ENCODE measurements at regions not wholly inside any gene's neighbourhood (a gene's known extent, or its start where the extent isn't known, plus 50 kb on each side); places are given as distances from the start of the nearest gene placed in this dataset.

GRCh38 chr11:104736502-104736901 is 161.8 kb downstream of the CASP12 start:
- DNase-seq (ENCODE audit: low read depth): no peak
- H3K4me3 ChIP-seq (ENCODE audit: low read depth, low read length): no peak overlapping the region
- no peak for TF ChIP-seq MAX (IDR thresholded peaks at IDR 0.05; ENCODE audit: low read depth, low read length)
- no peak for TF ChIP-seq MYC (IDR thresholded peaks at IDR 0.05; ENCODE audit: low read depth, low read length)
- no peak for TF ChIP-seq POLR2A (IDR thresholded peaks at IDR 0.05; ENCODE audit: extremely low read depth, insufficient read length)
- TF ChIP-seq CTCF (IDR thresholded peaks at IDR 0.05; ENCODE audit: low read depth, low read length): no peak

DNA sequence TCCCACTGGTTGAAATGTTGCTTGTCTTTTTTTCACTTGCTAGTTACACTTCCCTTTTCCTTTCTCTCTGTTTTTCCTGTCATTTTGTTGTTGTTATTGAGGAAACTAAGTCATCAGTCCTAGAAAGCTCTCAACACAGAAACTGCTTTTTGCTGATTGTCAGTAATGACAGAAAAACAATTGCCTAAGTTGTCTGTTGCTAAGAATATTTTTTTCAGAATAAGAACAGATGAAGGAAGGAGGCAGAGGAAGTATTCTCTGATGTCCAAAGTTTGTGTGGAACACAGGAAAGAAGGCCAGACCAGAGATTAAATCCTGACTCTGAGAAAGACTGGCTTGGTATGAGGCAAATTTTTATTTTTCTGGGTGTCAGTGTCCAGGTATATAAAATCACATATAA is 163.3 kb downstream of the CASP12 start:
- H3K4me3 ChIP-seq (ENCODE audit: low read depth, low read length): no peak overlapping the region
- no peak for DNase-seq (ENCODE audit: low read depth)
- TF ChIP-seq POLR2A (IDR thresholded peaks at IDR 0.05; ENCODE audit: extremely low read depth, insufficient read length): no peak
- TF ChIP-seq MYC (IDR thresholded peaks at IDR 0.05; ENCODE audit: low read depth, low read length): no peak
- no peak for TF ChIP-seq MAX (IDR thresholded peaks at IDR 0.05; ENCODE audit: low read depth, low read length)
- TF ChIP-seq CTCF (IDR thresholded peaks at IDR 0.05; ENCODE audit: low read depth, low read length): no peak

DNA sequence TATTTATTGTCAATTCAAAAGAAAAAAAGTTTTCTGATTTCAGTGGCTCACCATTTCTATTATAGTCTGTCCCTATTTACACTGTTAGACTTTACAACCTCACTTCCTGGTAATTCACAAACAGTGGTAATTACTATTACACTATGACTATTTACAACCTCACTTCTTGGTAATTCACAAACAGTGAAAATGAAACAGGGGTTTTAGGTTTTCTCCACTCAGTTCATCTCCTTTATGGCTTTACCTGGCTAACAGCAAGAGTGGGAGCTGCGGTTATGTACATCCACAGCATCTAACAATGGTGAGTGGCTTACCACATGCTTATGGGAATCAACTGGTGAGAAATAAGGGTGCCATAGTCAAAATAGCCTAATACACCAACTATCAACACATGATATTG is 166.4 kb downstream of the CASP12 start:
- H3K4me3 ChIP-seq (ENCODE audit: low read depth, low read length): no peak overlapping the region
- DNase-seq (ENCODE audit: low read depth): no peak
- TF ChIP-seq CTCF (IDR thresholded peaks at IDR 0.05; ENCODE audit: low read depth, low read length): no peak

DNA sequence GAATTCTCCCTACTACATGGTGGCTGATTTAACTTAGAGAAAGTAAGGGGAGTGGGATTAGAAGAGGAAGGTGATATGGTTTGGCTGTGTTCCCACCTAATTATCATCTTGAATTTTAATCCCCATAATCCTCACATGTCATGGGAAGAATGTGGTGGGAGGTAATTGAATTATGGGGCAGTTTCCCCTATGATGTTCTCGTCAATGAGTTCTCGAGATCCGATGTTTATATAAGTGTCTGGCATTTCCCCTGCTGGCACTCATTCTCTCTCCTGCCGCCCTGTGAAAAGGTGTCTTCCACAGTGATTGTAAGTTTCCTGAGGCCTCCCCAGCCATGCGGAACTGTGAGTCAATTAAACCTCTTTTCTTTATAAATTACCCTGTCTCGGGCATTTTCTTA is 169.3 kb downstream of the CASP12 start:
- H3K4me3 ChIP-seq (ENCODE audit: low read depth, low read length): no peak overlapping the region
- TF ChIP-seq CTCF (IDR thresholded peaks at IDR 0.05; ENCODE audit: low read depth, low read length) (no peak), MYC (IDR thresholded peaks at IDR 0.05; ENCODE audit: low read depth, low read length) (no peak), POLR2A (IDR thresholded peaks at IDR 0.05; ENCODE audit: extremely low read depth, insufficient read length) (no peak), MAX (IDR thresholded peaks at IDR 0.05; ENCODE audit: low read depth, low read length) (no peak)
- no peak for DNase-seq (ENCODE audit: low read depth)

DNA sequence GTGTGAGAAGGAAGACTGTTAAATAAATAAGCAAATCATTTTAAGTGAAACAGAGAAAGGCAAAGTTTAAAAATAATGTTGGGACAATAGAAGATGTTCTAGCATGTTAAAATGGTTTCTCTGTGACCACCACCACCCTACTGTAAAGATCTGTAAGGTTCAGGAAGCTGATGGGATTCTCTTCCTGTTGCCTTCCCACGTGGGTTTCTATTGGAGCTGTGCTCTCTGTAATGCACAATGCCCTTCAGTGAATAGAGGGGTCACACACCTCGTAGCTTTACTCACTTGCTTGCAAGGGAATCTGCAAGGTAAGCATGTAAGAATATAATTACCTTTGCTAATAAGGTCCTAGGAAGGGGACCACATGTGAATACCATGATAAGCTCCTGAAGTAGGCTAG is 170.5 kb downstream of the CASP12 start:
- DNase-seq (ENCODE audit: low read depth): no peak
- H3K4me3 ChIP-seq (ENCODE audit: low read depth, low read length): no peak overlapping the region
- TF ChIP-seq POLR2A (IDR thresholded peaks at IDR 0.05; ENCODE audit: extremely low read depth, insufficient read length): no peak
- TF ChIP-seq CTCF (IDR thresholded peaks at IDR 0.05; ENCODE audit: low read depth, low read length): no peak
- TF ChIP-seq MAX (IDR thresholded peaks at IDR 0.05; ENCODE audit: low read depth, low read length): no peak
- no peak for TF ChIP-seq MYC (IDR thresholded peaks at IDR 0.05; ENCODE audit: low read depth, low read length)

DNA sequence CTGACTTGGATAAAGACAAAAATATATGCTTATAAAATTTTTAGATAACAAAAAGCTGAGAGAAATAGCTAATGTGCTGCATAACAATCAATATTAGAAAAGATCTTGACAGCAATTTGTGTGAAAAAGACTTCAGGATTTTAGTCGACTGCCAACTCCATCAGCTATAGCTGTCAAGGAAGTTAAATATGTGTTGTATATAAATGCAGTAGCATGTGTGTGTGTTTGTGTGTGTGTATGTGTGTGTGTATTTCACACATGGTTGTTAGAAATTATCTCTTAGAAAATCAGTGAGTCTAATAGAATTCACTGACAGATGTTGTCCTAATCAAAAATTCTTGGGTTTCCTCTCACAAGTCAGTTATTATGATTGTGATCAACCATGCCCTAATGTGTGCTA is 171.2 kb downstream of the CASP12 start:
- H3K4me3 ChIP-seq (ENCODE audit: low read depth, low read length): no peak overlapping the region
- no peak for DNase-seq (ENCODE audit: low read depth)
- no peak for TF ChIP-seq POLR2A (IDR thresholded peaks at IDR 0.05; ENCODE audit: extremely low read depth, insufficient read length)
- TF ChIP-seq CTCF (IDR thresholded peaks at IDR 0.05; ENCODE audit: low read depth, low read length): no peak
- no peak for TF ChIP-seq MYC (IDR thresholded peaks at IDR 0.05; ENCODE audit: low read depth, low read length)
- TF ChIP-seq MAX (IDR thresholded peaks at IDR 0.05; ENCODE audit: low read depth, low read length): no peak
